H1 (cell line): ENCODE measurements at regions not wholly inside any gene's neighbourhood (a gene's known extent, or its start where the extent isn't known, plus 50 kb on each side); places are given as distances from the start of the nearest gene placed in this dataset.

ENCODE experiments used
- CTCF ChIA-PET: fragments of 300-600 bp; sonication (Branson Sonifier 250); formaldehyde crosslinking; loops from one replicate; lab custom pipeline; 2021; ENCODE audit not compliant: partially characterized antibody; lab: Charles Lee
- POLR2A ChIA-PET: fragments of 300-600 bp; sonication (Branson Sonifier 250); formaldehyde crosslinking; loops from one replicate; lab custom pipeline; 2021; ENCODE audit warnings: inconsistent platforms; ENCODE audit not compliant: partially characterized antibody; lab: Charles Lee
- DNase-seq, 2 experiments: peaks; one replicate each; pipeline versions ENCODE4 v3.0.0 to v3.0.0-alpha.2; 2010 to 2022; ENCODE audit warnings: low spot score in 2 of 2, low read depth in 1 of 2, mixed read lengths in 1 of 2
- FAIRE-seq: peaks from 2 replicates; lab custom pipeline; 2011; peaks lifted over from hg19 to GRCh38; lab: Jason Lieb, UNC
- H2AFZ ChIP-seq: 2 replicates; pipeline ENCODE4 v1.8.1; 2012; ENCODE audit warnings: low read length, inconsistent platforms
- H2AK5ac ChIP-seq: 2 replicates; pipeline ENCODE4 v1.6.1; 2013; ENCODE audit warnings: low read depth, low read length
- H2BK120ac ChIP-seq: replicated peaks from 2 replicates; pipeline ENCODE3; 2013; ENCODE audit warnings: low read depth, low read length, inconsistent platforms
- H2BK12ac ChIP-seq: 2 replicates; pipeline ENCODE4 v1.6.1; 2013; ENCODE audit warnings: low read depth, low read length
- H2BK15ac ChIP-seq: 2 replicates; pipeline ENCODE4 v1.6.1; 2013; ENCODE audit warnings: low read length
- H2BK20ac ChIP-seq: 2 replicates; pipeline ENCODE4 v1.6.1; 2013; ENCODE audit warnings: low read length
- H2BK5ac ChIP-seq: 2 replicates; pipeline ENCODE4 v1.6.1; 2013; ENCODE audit warnings: low read depth, low read length
- H3K14ac ChIP-seq: 2 replicates; pipeline ENCODE4 v1.6.1; 2013; ENCODE audit warnings: inconsistent platforms; ENCODE audit not compliant: insufficient read length
- H3K18ac ChIP-seq: 2 replicates; pipeline ENCODE4 v1.6.1; 2013; ENCODE audit warnings: low read length; ENCODE audit errors: extremely low read depth
- H3K23ac ChIP-seq: 2 replicates; pipeline ENCODE4 v1.6.1; 2013; ENCODE audit warnings: inconsistent platforms; ENCODE audit not compliant: insufficient read length
- H3K23me2 ChIP-seq: 2 replicates; pipeline ENCODE4 v1.6.1; 2013; ENCODE audit warnings: low read depth, low read length
- H3K27ac ChIP-seq: 2 replicates; pipeline ENCODE4 v1.6.1; 2011; ENCODE audit warnings: low read depth, low read length, inconsistent platforms
- H3K27me3 ChIP-seq, 4 experiments: replicated peaks in 1 of 4; 1 replicate in 1 of 4; 2 replicates in 3 of 4; pipeline versions ENCODE4 v1.6.1 to v1.8.1; 2011 to 2013; ENCODE audit warnings: low read length in 3 of 4, mild to moderate bottlenecking in 3 of 4, inconsistent platforms in 2 of 4, mixed read lengths in 2 of 4, moderate library complexity in 1 of 4; ENCODE audit not compliant: control insufficient read depth in 3 of 4, insufficient read depth in 3 of 4; ENCODE audit errors: extremely low read depth in 1 of 4
- H3K36me3 ChIP-seq, 4 experiments: 2 replicates each; pipeline versions ENCODE4 v1.6.1 to v1.8.1; 2011 to 2013; ENCODE audit warnings: mild to moderate bottlenecking in 4 of 4, low read length in 3 of 4, moderate library complexity in 2 of 4, control low read depth in 1 of 4, inconsistent platforms in 1 of 4; ENCODE audit not compliant: insufficient read depth in 4 of 4, control insufficient read depth in 2 of 4
- H3K4ac ChIP-seq: replicated peaks from 2 replicates; pipeline ENCODE3; 2013; ENCODE audit warnings: low read length, low read depth, mixed read lengths, inconsistent platforms; ENCODE audit not compliant: insufficient read length
- H3K4me1 ChIP-seq, 4 experiments: replicated peaks in 1 of 4; 1 replicate in 1 of 4; 2 replicates in 3 of 4; pipeline versions ENCODE4 v1.6.1 to v1.8.1; 2011 to 2013; ENCODE audit warnings: low read length in 3 of 4, inconsistent platforms in 2 of 4, mixed read lengths in 1 of 4; ENCODE audit not compliant: insufficient read depth in 4 of 4, control insufficient read depth in 3 of 4
- H3K4me2 ChIP-seq, 2 experiments: 2 replicates each; pipeline versions ENCODE4 v1.6.1 to v1.8.1; 2011 to 2013; ENCODE audit warnings: low read depth in 2 of 2, low read length in 2 of 2, control low read depth in 1 of 2, inconsistent platforms in 1 of 2, mild to moderate bottlenecking in 1 of 2; ENCODE audit not compliant: insufficient read depth in 1 of 2
- H3K4me3 ChIP-seq, 4 experiments: fragments of 200-600, 300-600 bp in 1 of 4; sonication (generic), shearing (Covaris generic), sonication (Bioruptor Twin) in 1 of 4; 2 replicates each; pipeline versions ENCODE4 v1.5.1 to v1.8.1; 2011 to 2016; ENCODE audit warnings: low read length in 4 of 4, low read depth in 3 of 4, control low read depth in 2 of 4, inconsistent platforms in 2 of 4, mild to moderate bottlenecking in 2 of 4, mixed read lengths in 1 of 4, moderate library complexity in 1 of 4; ENCODE audit not compliant: insufficient read depth in 2 of 4; ENCODE audit errors: extremely low read depth in 1 of 4
- H3K56ac ChIP-seq: replicated peaks from 2 replicates; pipeline ENCODE3; 2013; ENCODE audit warnings: low read depth, mild to moderate bottlenecking, mixed read lengths, low read length, inconsistent platforms; ENCODE audit not compliant: insufficient read length
- H3K79me1 ChIP-seq: 2 replicates; pipeline ENCODE4 v1.6.1; 2013; ENCODE audit warnings: low read depth, low read length, control low read depth
- H3K79me2 ChIP-seq, 2 experiments: 2 replicates each; pipeline versions ENCODE4 v1.6.1 to v1.8.1; 2012 to 2013; ENCODE audit warnings: low read length in 2 of 2, mild to moderate bottlenecking in 2 of 2, inconsistent platforms in 1 of 2; ENCODE audit not compliant: insufficient read depth in 2 of 2, control insufficient read depth in 1 of 2
- H3K9ac ChIP-seq, 4 experiments: replicated peaks in 1 of 4; 1 replicate in 1 of 4; 2 replicates in 3 of 4; pipeline versions ENCODE4 v1.6.1 to v1.8.1; 2011 to 2013; ENCODE audit warnings: low read depth in 3 of 4, low read length in 3 of 4, control low read depth in 2 of 4, mild to moderate bottlenecking in 2 of 4, moderate library complexity in 2 of 4, inconsistent platforms in 1 of 4; ENCODE audit errors: extremely low read depth in 1 of 4
- H3K9me3 ChIP-seq, 2 experiments: 2 replicates each; pipeline versions ENCODE4 v1.6.1 to v1.8.1; 2012 to 2013; ENCODE audit warnings: mild to moderate bottlenecking in 2 of 2, moderate library complexity in 2 of 2, control low read depth in 1 of 2, inconsistent platforms in 1 of 2, low read depth in 1 of 2, low read length in 1 of 2, mixed read lengths in 1 of 2; ENCODE audit not compliant: insufficient read depth in 2 of 2
- H4K20me1 ChIP-seq, 2 experiments: replicated peaks in 1 of 2; 2 replicates each; pipeline versions ENCODE3 to v1.8.1; 2011 to 2013; ENCODE audit warnings: inconsistent platforms in 2 of 2, low read length in 2 of 2, mild to moderate bottlenecking in 1 of 2; ENCODE audit not compliant: insufficient read depth in 2 of 2, control insufficient read depth in 1 of 2
- H4K5ac ChIP-seq: 2 replicates; pipeline ENCODE4 v1.6.1; 2013; ENCODE audit warnings: low read length, low read depth, mixed read lengths, inconsistent platforms; ENCODE audit not compliant: insufficient read length
- H4K8ac ChIP-seq: 2 replicates; pipeline ENCODE4 v1.8.0; 2013; ENCODE audit warnings: mild to moderate bottlenecking, moderate library complexity, low read length, inconsistent platforms; ENCODE audit not compliant: insufficient read depth; ENCODE audit errors: extremely low read depth
- H4K91ac ChIP-seq: replicated peaks from 2 replicates; pipeline ENCODE3; 2013; ENCODE audit warnings: low read length, mixed read lengths, inconsistent platforms; ENCODE audit not compliant: insufficient read length
- BRCA1 ChIP-seq: IDR thresholded peaks from 2 replicates; pipeline ENCODE4 v1.6.1; 2012; ENCODE audit warnings: low read depth, low read length, improper control_type of control experiment
- CBX5 ChIP-seq: fragments of 300-800, 300-1000 bp; sonication (generic); IDR thresholded peaks from 2 replicates; pipeline ENCODE4 v1.7.1; 2016; ENCODE audit warnings: antibody characterized with exemption, low read length, low read depth
- FOSL1 ChIP-seq: IDR thresholded peaks from 2 replicates; pipeline ENCODE4 v1.6.1; 2011; ENCODE audit warnings: mild to moderate bottlenecking, low read depth, low read length, moderate library complexity; ENCODE audit not compliant: insufficient read depth
- HDAC6 ChIP-seq: IDR thresholded peaks from one replicate; pipeline ENCODE4 v1.7.1; 2012; ENCODE audit warnings: low read depth, mild to moderate bottlenecking, inconsistent platforms, low read length, moderate library complexity
- KDM4A ChIP-seq: IDR thresholded peaks from one replicate; pipeline ENCODE4 v1.7.1; 2012; ENCODE audit warnings: low read depth, mild to moderate bottlenecking, moderate library complexity, low read length, inconsistent platforms; ENCODE audit not compliant: severe bottlenecking
- POLR2AphosphoS5 ChIP-seq: IDR thresholded peaks from 2 replicates; pipeline ENCODE4 v1.6.1; 2011; ENCODE audit warnings: low read depth, low read length
- SUZ12 ChIP-seq: fragments of 200-600 bp; sonication (generic); IDR thresholded peaks from 2 replicates; pipeline ENCODE4 v1.6.1; 2012; ENCODE audit warnings: mild to moderate bottlenecking, inconsistent platforms, low read length, moderate library complexity, mixed read lengths
- TAF7 ChIP-seq: optimal IDR thresholded peaks from 2 replicates; pipeline ENCODE3; 2011; ENCODE audit warnings: low read depth, mild to moderate bottlenecking, inconsistent platforms, low read length, moderate library complexity, borderline replicate concordance
- TBP ChIP-seq: IDR thresholded peaks from 2 replicates; pipeline ENCODE4 v1.6.1; 2011; ENCODE audit warnings: low read depth, low read length, improper control_type of control experiment
- YY1 ChIP-seq: IDR thresholded peaks from 2 replicates; pipeline ENCODE4 v1.6.1; 2011; ENCODE audit warnings: low read depth, mild to moderate bottlenecking, low read length
- TF ChIP-seq, protein P1 (sequence below): IDR thresholded peaks from 2 replicates; pipeline ENCODE4 v1.6.1; 2011; ENCODE audit warnings: low read depth, mild to moderate bottlenecking, low read length; ENCODE audit not compliant: insufficient read depth

DNA sequence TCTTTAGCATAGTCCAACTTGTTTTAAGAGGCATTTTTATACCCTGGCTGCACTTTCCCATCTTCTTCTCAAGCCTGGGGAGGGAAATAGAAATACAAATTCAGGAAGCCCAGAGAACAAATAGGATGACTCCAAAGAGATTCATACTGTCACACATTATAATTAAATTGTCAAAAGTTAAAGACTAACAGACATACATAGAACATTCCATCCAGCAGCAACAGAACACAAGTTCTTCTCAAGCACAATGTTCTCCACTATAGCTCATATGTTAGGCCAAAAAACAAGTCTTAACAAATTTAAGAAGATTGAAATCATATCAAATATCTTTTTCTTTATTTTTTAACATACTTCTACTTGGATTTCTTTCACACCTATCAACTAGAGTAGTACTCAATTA lies 75.7 kb downstream of the ANKRD7 start:
- CTCF ChIA-PET: no interaction called here

More for the DNA sequence above, 75.7 kb downstream of the ANKRD7 start:
- POLR2A ChIA-PET: no interaction called here
- Histone ChIP-seq H2BK15ac (no peak overlapping the region), H3K79me2 (no peaks in the 10 kb centered on the region), H2BK5ac (no peak overlapping the region), H3K9me3 (no peaks in the 10 kb centered on the region), H4K91ac (no peak overlapping the region), H3K27me3 (peaks cover 0 to 1% (median 0%) of the 10 kb centered on the region in 4 experiments; a peak in 1 of 7 replicates), H3K23me2 (no peaks in the 10 kb centered on the region), H3K4me2 (no peak overlapping the region), H3K4me1 (no peaks in the 10 kb centered on the region), H3K79me1 (no peaks in the 10 kb centered on the region), H3K14ac (no peak overlapping the region), H3K4ac (no peak overlapping the region), H3K18ac (no peak overlapping the region), H2BK120ac (no peak overlapping the region), H3K9ac (no peak overlapping the region), H3K56ac (no peak overlapping the region), H3K27ac (no peak overlapping the region), H3K4me3 (no peak overlapping the region), H2AFZ (no peak overlapping the region), H4K20me1 (no peaks in the 10 kb centered on the region), H2AK5ac (no peak overlapping the region), H3K36me3 (no peaks in the 10 kb centered on the region), H2BK12ac (no peak overlapping the region), H4K5ac (no peak overlapping the region), H2BK20ac (no peak overlapping the region), H4K8ac (no peak overlapping the region), H3K23ac (no peak overlapping the region)
- FAIRE-seq: no peak
- DNase-seq: no peak
- TF ChIP-seq BRCA1 (no peak), YY1 (no peak), HDAC6 (no peak), TAF7 (no peak), FOSL1 (no peak), TBP (no peak), CBX5 (no peak), POLR2AphosphoS5 (no peak), SUZ12 (no peak), KDM4A (no peak)
- TF ChIP-seq, protein P1, sequence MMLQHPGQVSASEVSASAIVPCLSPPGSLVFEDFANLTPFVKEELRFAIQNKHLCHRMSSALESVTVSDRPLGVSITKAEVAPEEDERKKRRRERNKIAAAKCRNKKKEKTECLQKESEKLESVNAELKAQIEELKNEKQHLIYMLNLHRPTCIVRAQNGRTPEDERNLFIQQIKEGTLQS: no peak
